Adrenal gland (tissue), 5 donors: ENCODE measurements at regions not wholly inside any gene's neighbourhood (a gene's known extent, or its start where the extent isn't known, plus 50 kb on each side); places are given as distances from the start of the nearest gene placed in this dataset.

Experiments
- POLR2A ChIP-seq, 2 donors: fragments of 450-650 bp; IDR thresholded peaks; one replicate each; pipeline ENCODE4 v1.6.1; 2017; ENCODE audit warnings: antibody characterized with exemption in 2 of 2, mild to moderate bottlenecking in 2 of 2, moderate library complexity in 1 of 2
- TF ChIP-seq, protein P1 (sequence below), 6 experiments: fragments of 450-650 bp in 4 of 6; fragments of 200-600 bp in 2 of 6; sonication (generic) in 1 of 6; IDR thresholded peaks; 1 replicate in 5 of 6; 2 replicates in 1 of 6; pipeline versions ENCODE4 v1.5.1 to v1.8.0; 2016 to 2021; ENCODE audit warnings: antibody characterized with exemption in 6 of 6, mild to moderate bottlenecking in 2 of 6, moderate library complexity in 1 of 6
- donor health status: DM: no; HTN: no; CAD: no.

DNA sequence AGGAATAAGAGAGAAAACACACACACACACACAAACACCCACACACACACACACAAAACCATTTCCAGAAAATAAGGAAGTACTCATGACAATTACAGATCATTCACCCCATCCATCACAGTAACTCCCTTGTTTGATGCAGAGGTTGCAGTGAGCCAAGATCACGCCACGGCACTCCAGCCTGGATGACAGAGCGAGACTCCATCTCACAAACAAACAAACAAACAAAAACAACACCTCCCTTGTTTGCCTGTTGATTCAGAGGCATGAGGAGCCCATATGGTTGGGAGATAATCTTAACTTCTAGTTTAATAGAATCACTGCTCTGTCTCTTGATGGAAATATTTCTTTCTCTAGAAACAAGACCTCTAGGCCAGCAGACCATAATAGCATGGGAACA, 2043.5 kb upstream of the AGA start:
- TF ChIP-seq, protein P1, sequence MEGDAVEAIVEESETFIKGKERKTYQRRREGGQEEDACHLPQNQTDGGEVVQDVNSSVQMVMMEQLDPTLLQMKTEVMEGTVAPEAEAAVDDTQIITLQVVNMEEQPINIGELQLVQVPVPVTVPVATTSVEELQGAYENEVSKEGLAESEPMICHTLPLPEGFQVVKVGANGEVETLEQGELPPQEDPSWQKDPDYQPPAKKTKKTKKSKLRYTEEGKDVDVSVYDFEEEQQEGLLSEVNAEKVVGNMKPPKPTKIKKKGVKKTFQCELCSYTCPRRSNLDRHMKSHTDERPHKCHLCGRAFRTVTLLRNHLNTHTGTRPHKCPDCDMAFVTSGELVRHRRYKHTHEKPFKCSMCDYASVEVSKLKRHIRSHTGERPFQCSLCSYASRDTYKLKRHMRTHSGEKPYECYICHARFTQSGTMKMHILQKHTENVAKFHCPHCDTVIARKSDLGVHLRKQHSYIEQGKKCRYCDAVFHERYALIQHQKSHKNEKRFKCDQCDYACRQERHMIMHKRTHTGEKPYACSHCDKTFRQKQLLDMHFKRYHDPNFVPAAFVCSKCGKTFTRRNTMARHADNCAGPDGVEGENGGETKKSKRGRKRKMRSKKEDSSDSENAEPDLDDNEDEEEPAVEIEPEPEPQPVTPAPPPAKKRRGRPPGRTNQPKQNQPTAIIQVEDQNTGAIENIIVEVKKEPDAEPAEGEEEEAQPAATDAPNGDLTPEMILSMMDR (IDR thresholded peaks at IDR 0.05): no peak
- TF ChIP-seq POLR2A (IDR thresholded peaks at IDR 0.05): no peak
